OCI-LY7 (cell line): ENCODE measurements at regions not wholly inside any gene's neighbourhood (a gene's known extent, or its start where the extent isn't known, plus 50 kb on each side); places are given as distances from the start of the nearest gene placed in this dataset.

Experiments
- BruUV-seq: library from RNA; stranded (reverse); fragments of 400-500 nt; replicated peaks from 2 replicates; lab custom pipeline; 2021; lab: Mats Ljungman, UMichigan
- CTCF ChIA-PET: fragments of 300-600 bp; sonication (Branson Sonifier 250); formaldehyde crosslinking; loops from one replicate; lab custom pipeline; 2022; ENCODE audit warnings: antibody characterized with exemption; ENCODE audit not compliant: unreplicated experiment; lab: Charles Lee
- POLR2A ChIA-PET: fragments of 300-600 bp; sonication (Branson Sonifier 250); formaldehyde crosslinking; loops from one replicate; lab custom pipeline; 2022; ENCODE audit warnings: antibody characterized with exemption; lab: Charles Lee
- DNase-seq: peaks from one replicate; pipeline ENCODE4 v3.0.0-alpha.2; 2015; ENCODE audit warnings: low spot score
- H2AFZ ChIP-seq: fragments of 200-600 bp; sonication (generic), shearing (Covaris generic); 2 replicates; pipeline ENCODE4 v1.6.1; 2014; ENCODE audit warnings: mild to moderate bottlenecking, antibody characterized with exemption, low read length, moderate library complexity
- H3K27ac ChIP-seq: fragments of 200-600 bp; sonication (generic); 2 replicates; pipeline ENCODE4 v1.5.1; 2014; ENCODE audit warnings: mixed run types, low read depth, mild to moderate bottlenecking, moderate library complexity, low read length, inconsistent platforms; ENCODE audit not compliant: poor library complexity, severe bottlenecking
- H3K36me3 ChIP-seq: fragments of 200-600 bp; sonication (generic); 2 replicates; pipeline ENCODE4 v1.6.1; 2014; ENCODE audit warnings: mild to moderate bottlenecking, antibody characterized with exemption, low read length, moderate library complexity, mixed read lengths; ENCODE audit not compliant: insufficient read depth
- H3K4me1 ChIP-seq: fragments of 200-600 bp; sonication (generic); 2 replicates; pipeline ENCODE4 v1.5.1; 2014; ENCODE audit warnings: mild to moderate bottlenecking, low read length; ENCODE audit not compliant: insufficient read depth, poor library complexity, severe bottlenecking
- H3K4me2 ChIP-seq: fragments of 200-600 bp; sonication (generic); 2 replicates; pipeline ENCODE4 v1.6.1; 2014; ENCODE audit warnings: mild to moderate bottlenecking, low read length
- H3K4me3 ChIP-seq: fragments of 200-600 bp; sonication (generic); 2 replicates; pipeline ENCODE4 v1.5.1; 2014; ENCODE audit warnings: mild to moderate bottlenecking, low read depth, low read length; ENCODE audit not compliant: poor library complexity, severe bottlenecking
- H3K79me2 ChIP-seq: fragments of 200-600 bp; sonication (generic); 2 replicates; pipeline ENCODE4 v1.6.1; 2016; ENCODE audit warnings: low read depth, mild to moderate bottlenecking, low read length, moderate library complexity, mixed read lengths; ENCODE audit not compliant: insufficient read depth
- H3K9me2 ChIP-seq: fragments of 200-600 bp; sonication (generic); 2 replicates; pipeline ENCODE4 v1.6.1; 2016; ENCODE audit warnings: mild to moderate bottlenecking, low read length, mixed read lengths; ENCODE audit not compliant: insufficient read depth
- H3K9me3 ChIP-seq: fragments of 200-600 bp; sonication (generic); 2 replicates; pipeline ENCODE4 v1.6.1; 2014; ENCODE audit warnings: mild to moderate bottlenecking, mixed run types, low read length, mixed read lengths
- H4K20me1 ChIP-seq: fragments of 200-600 bp; sonication (generic); 2 replicates; pipeline ENCODE4 v1.6.1; 2014; ENCODE audit warnings: mild to moderate bottlenecking, antibody characterized with exemption, low read length, moderate library complexity, mixed read lengths; ENCODE audit not compliant: insufficient read depth
- EZH2phosphoT487 ChIP-seq: fragments of 200-600 bp; sonication (generic); IDR thresholded peaks from 2 replicates; pipeline ENCODE4 v1.6.1; 2018; ENCODE audit warnings: low read depth, borderline replicate concordance, mild to moderate bottlenecking, mixed run types, antibody characterized with exemption, low read length, moderate library complexity, mixed read lengths
- intact Hi-C: fragments of 100-400 bp; cut with micrococcal nuclease; formaldehyde crosslinking; loops from one replicate; pipeline ENCODE4 v1.10.0; 2022; ENCODE audit not compliant: unreplicated experiment
- TF ChIP-seq, protein P1 (sequence below): fragments of 200-600 bp; sonication (generic); conservative IDR thresholded peaks from 2 replicates; pipeline ENCODE4 v1.5.1; 2014; ENCODE audit warnings: mild to moderate bottlenecking, antibody characterized with exemption, low read length, moderate library complexity, mixed read lengths

- H3K9me2 ChIP-seq: no peaks in the 10 kb centered on the region
- no peaks in the 10 kb centered on the region for H4K20me1 ChIP-seq
- intact Hi-C loops: no loop called here
- no peaks in the 10 kb centered on the region for H3K36me3 ChIP-seq
- H3K27ac ChIP-seq: no peak overlapping the region
- TF ChIP-seq EZH2phosphoT487: no peak
- TF ChIP-seq, protein P1, sequence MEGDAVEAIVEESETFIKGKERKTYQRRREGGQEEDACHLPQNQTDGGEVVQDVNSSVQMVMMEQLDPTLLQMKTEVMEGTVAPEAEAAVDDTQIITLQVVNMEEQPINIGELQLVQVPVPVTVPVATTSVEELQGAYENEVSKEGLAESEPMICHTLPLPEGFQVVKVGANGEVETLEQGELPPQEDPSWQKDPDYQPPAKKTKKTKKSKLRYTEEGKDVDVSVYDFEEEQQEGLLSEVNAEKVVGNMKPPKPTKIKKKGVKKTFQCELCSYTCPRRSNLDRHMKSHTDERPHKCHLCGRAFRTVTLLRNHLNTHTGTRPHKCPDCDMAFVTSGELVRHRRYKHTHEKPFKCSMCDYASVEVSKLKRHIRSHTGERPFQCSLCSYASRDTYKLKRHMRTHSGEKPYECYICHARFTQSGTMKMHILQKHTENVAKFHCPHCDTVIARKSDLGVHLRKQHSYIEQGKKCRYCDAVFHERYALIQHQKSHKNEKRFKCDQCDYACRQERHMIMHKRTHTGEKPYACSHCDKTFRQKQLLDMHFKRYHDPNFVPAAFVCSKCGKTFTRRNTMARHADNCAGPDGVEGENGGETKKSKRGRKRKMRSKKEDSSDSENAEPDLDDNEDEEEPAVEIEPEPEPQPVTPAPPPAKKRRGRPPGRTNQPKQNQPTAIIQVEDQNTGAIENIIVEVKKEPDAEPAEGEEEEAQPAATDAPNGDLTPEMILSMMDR: no peak
- H3K4me2 ChIP-seq: no peak overlapping the region
- no peak overlapping the region for H2AFZ ChIP-seq
- CTCF ChIA-PET: no interaction called here
- no peak overlapping the region for H3K4me3 ChIP-seq
- H3K9me3 ChIP-seq: no peaks in the 10 kb centered on the region
- no peak for DNase-seq
- H3K79me2 ChIP-seq: no peaks in the 10 kb centered on the region
- POLR2A ChIA-PET: no interaction called here
- no TSS peak for BruUV-seq
- H3K4me1 ChIP-seq: no peaks in the 10 kb centered on the region
Measured at GRCh38 chr12:93960521-93960920, 187.9 kb upstream of the PLXNC1 start.

DNA sequence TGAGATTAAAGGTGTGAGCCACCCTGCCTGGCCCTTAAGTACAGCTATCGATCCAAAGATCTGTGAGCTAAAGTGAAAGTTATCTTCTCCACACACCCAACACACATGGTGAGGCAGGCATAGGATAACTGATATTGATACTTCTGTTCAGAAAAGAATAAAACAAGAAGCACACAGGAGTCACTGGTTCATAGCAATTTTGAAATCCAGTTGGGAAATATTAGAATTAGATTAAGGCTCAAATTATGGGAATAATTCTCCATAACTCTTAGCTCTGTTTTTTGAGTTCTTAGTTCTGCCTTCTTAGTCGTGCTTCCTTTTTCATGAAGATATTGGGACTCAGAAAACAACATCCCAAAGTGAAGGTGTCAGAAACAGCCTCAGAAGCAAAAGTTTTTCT is 186.0 kb upstream of the PLXNC1 start:
- CTCF ChIA-PET: no interaction called here

DNA sequence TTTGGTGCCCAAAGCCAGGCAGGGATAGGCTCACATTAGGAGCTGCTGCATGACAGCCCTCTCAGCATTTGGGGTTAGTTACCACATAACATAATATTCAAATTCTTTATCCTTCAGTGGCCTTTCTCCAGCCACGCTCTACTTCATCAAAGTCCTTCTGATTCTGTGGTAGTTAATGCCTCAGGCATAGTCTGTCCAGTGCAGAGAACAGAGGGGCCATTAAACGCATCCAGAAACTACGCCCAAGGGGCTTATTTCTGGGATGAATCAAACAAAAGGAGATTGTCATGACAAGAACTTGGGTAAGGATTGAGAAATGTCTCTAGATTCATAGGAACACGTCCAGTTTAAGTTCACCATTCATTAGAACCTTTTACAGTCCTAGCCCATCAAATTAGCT is 183.4 kb upstream of the PLXNC1 start:
- ChIA-PET CTCF (no interaction called here), POLR2A (no interaction called here)
- intact Hi-C loops: no loop called here
- no peak overlapping the region for H2AFZ ChIP-seq
- no peak for DNase-seq
- no peak overlapping the region for H3K27ac ChIP-seq
- TF ChIP-seq EZH2phosphoT487: no peak
- TF ChIP-seq, protein P1: no peak
- H3K4me1 ChIP-seq: no peaks in the 10 kb centered on the region
- no TSS peak for BruUV-seq
- H4K20me1 ChIP-seq: no peaks in the 10 kb centered on the region
- H3K4me2 ChIP-seq: no peak overlapping the region
- no peaks in the 10 kb centered on the region for H3K9me2 ChIP-seq
- H3K4me3 ChIP-seq: no peak overlapping the region
- no peaks in the 10 kb centered on the region for H3K9me3 ChIP-seq
- no peaks in the 10 kb centered on the region for H3K79me2 ChIP-seq
- H3K36me3 ChIP-seq: no peaks in the 10 kb centered on the region

More for the DNA sequence above, 186.0 kb upstream of the PLXNC1 start:
- Histone ChIP-seq H3K4me1 (no peaks in the 10 kb centered on the region), H3K9me3 (no peaks in the 10 kb centered on the region), H3K9me2 (no peaks in the 10 kb centered on the region), H3K4me3 (no peak overlapping the region), H2AFZ (no peak overlapping the region), H3K36me3 (no peaks in the 10 kb centered on the region), H3K4me2 (no peak overlapping the region), H4K20me1 (no peaks in the 10 kb centered on the region), H3K79me2 (no peaks in the 10 kb centered on the region), H3K27ac (no peak overlapping the region)
- no peak for DNase-seq
- no TSS peak for BruUV-seq
- TF ChIP-seq, protein P1: no peak
- no peak for TF ChIP-seq EZH2phosphoT487
- intact Hi-C loops: no loop called here
- POLR2A ChIA-PET: interaction anchor here (0.5 kb wide), 1 partner anchor 410 kb away, joined by 3 read pairs; no protein-coding TSS in a partner anchor
